Chondrocyte (in vitro differentiated cells): ENCODE measurements at regions not wholly inside any gene's neighbourhood (a gene's known extent, or its start where the extent isn't known, plus 50 kb on each side); places are given as distances from the start of the nearest gene placed in this dataset.

ENCODE experiments used
- DNase-seq: peaks from one replicate; pipeline ENCODE4 v3.0.0; 2021; ENCODE audit warnings: mixed read lengths, low spot score
- H3K27ac Mint-ChIP-seq: one replicate; pipeline ENCODE4 v1.8.0; 2021; ENCODE audit warnings: mild to moderate bottlenecking, moderate library complexity, mixed read lengths; ENCODE audit not compliant: unreplicated experiment
- H3K27me3 Mint-ChIP-seq: 2 replicates; pipeline ENCODE4 v1.8.0; 2021; ENCODE audit warnings: low read depth, mixed read lengths
- H3K36me3 Mint-ChIP-seq: 2 replicates; pipeline ENCODE4 v1.8.0; 2021; ENCODE audit warnings: low read depth, mixed read lengths
- H3K4me1 Mint-ChIP-seq: 2 replicates; pipeline ENCODE4 v1.8.0; 2021; ENCODE audit warnings: low read depth, mild to moderate bottlenecking, mixed read lengths
- H3K4me3 Mint-ChIP-seq: one replicate; pipeline ENCODE4 v1.8.0; 2021; ENCODE audit warnings: mild to moderate bottlenecking, moderate library complexity, mixed read lengths; ENCODE audit not compliant: unreplicated experiment
- H3K9me3 Mint-ChIP-seq: 2 replicates; pipeline ENCODE4 v1.8.0; 2021; ENCODE audit warnings: low read depth, mixed read lengths
- TF ChIP-seq, protein P1 (sequence below): fragments of 200-600 bp; sonication (generic); IDR thresholded peaks from 2 replicates; pipeline ENCODE4 v1.5.0; 2021; ENCODE audit warnings: antibody characterized with exemption, mild to moderate bottlenecking, moderate library complexity

DNA sequence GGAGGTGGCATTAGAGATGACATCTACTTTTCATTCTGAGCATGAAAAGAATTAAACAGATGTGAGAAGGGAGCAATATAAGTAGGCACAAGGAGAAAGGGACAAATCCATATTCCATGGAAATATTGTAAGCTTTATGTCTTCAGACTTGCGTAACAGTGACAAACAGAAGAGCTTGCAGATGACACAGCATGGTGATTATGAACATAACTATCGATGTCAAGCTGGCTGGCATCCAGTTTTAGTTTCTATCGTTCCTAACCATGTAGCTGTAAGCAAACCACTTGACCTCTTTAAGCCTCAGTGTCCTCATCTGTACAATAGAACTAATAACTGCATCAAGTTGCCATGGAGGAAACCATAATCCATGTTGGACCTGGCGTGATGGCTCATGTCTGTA lies 246.7 kb upstream of the ADRA1B start:
- peaks cover 39% of the 10 kb centered on the region for H3K27me3 Mint-ChIP-seq
- H3K36me3 Mint-ChIP-seq = peaks cover 2% of the 10 kb centered on the region
- H3K4me1 Mint-ChIP-seq = no peaks in the 10 kb centered on the region
- no peak overlapping the region for H3K4me3 Mint-ChIP-seq
- no peak for DNase-seq
- TF ChIP-seq, protein P1, sequence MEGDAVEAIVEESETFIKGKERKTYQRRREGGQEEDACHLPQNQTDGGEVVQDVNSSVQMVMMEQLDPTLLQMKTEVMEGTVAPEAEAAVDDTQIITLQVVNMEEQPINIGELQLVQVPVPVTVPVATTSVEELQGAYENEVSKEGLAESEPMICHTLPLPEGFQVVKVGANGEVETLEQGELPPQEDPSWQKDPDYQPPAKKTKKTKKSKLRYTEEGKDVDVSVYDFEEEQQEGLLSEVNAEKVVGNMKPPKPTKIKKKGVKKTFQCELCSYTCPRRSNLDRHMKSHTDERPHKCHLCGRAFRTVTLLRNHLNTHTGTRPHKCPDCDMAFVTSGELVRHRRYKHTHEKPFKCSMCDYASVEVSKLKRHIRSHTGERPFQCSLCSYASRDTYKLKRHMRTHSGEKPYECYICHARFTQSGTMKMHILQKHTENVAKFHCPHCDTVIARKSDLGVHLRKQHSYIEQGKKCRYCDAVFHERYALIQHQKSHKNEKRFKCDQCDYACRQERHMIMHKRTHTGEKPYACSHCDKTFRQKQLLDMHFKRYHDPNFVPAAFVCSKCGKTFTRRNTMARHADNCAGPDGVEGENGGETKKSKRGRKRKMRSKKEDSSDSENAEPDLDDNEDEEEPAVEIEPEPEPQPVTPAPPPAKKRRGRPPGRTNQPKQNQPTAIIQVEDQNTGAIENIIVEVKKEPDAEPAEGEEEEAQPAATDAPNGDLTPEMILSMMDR = no peak
- H3K27ac Mint-ChIP-seq = no peak overlapping the region
- H3K9me3 Mint-ChIP-seq = peaks cover 8% of the 10 kb centered on the region

DNA sequence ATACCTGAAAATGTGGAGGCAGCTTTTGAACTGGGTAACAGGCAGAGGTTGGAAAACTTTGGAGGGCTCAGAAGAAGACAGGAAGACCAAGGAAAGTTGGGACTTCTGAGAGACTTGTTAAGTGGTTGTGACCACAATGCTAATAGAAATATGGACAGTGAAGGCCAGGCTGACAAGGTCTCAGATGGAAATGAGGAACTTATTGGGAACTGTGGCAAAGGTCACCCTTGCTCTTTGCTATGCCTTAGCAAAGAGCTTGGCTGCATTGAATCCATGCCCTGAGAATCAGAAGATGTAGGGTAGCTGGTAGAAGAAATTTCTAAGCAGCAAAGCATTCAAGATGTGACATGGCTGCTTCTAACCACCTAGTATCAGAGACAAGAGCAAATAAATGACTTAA lies 244.4 kb upstream of the ADRA1B start:
- H3K9me3 Mint-ChIP-seq = peaks cover 8% of the 10 kb centered on the region
- peaks cover 30% of the 10 kb centered on the region for H3K27me3 Mint-ChIP-seq
- TF ChIP-seq, protein P1 = no peak
- no peak overlapping the region for H3K4me3 Mint-ChIP-seq
- H3K27ac Mint-ChIP-seq = no peak overlapping the region
- DNase-seq = no peak
- H3K36me3 Mint-ChIP-seq = peaks cover 2% of the 10 kb centered on the region
- no peaks in the 10 kb centered on the region for H3K4me1 Mint-ChIP-seq

DNA sequence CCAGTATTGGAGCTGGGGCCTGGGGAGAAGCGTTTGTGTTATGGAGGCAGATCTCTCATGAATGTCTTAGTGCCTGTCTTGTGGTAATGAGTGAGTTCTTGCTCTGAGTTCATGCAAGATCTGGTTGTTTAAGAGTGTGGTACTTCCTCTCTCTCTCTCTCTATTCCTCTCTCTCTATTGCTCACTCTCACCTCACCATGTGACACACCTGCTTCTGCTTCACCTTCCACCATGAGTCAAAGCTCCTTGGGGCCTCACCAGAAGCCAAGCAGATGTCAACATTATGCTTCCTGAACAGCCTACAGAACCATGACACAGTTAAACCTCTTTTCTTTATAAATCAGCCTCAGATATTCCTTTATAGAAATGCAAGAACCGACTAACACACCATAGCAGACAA lies 242.7 kb upstream of the ADRA1B start:
- TF ChIP-seq, protein P1 = no peak
- H3K4me3 Mint-ChIP-seq = no peak overlapping the region
- no peak for DNase-seq
- H3K36me3 Mint-ChIP-seq = peaks cover 2% of the 10 kb centered on the region
- peaks cover 8% of the 10 kb centered on the region for H3K9me3 Mint-ChIP-seq
- peaks cover 27% of the 10 kb centered on the region for H3K27me3 Mint-ChIP-seq
- no peak overlapping the region for H3K27ac Mint-ChIP-seq
- no peaks in the 10 kb centered on the region for H3K4me1 Mint-ChIP-seq

DNA sequence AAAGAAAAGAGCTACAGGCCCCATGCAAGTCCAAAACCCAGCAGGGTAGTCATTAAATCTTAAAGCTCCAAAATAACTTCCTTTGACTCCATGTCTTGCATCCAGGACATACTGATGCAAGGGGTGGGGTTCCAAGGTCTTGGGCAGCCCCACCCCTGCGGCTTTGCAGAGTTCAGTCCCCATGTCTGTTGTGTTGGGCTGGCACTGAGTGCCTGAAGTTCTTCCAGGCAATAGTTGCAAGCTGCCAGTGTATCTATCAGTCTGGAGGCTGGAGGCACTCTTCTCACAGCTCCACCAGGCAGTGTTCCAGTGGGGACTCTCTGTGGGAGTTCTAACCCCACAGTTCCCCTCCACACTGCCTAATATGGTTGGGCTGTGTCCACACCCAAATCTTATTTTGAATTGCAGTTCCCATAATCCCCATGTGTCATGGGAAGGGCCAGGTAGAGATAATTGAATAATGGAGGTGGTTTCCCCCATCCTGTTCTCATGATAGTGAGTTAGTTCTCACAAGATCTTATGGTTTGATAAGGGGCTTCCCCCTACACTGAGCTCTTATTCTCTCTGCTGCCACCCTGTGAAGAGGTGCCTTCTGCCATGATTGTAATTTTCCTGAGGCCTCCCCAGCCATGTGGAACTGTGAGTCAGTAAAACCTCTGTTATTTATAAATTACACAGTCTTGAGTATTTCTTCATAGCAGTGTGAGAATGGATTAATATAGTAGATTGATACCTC lies 237.5 kb upstream of the ADRA1B start:
- Mint-ChIP-seq H3K27me3 (peaks cover under 1% of the 10 kb centered on the region), H3K4me1 (no peaks in the 10 kb centered on the region), H3K36me3 (peaks cover 2% of the 10 kb centered on the region), H3K27ac (no peak overlapping the region), H3K9me3 (peaks cover 25% of the 10 kb centered on the region), H3K4me3 (no peak overlapping the region)
- no peak for DNase-seq
- TF ChIP-seq, protein P1 = no peak

DNA sequence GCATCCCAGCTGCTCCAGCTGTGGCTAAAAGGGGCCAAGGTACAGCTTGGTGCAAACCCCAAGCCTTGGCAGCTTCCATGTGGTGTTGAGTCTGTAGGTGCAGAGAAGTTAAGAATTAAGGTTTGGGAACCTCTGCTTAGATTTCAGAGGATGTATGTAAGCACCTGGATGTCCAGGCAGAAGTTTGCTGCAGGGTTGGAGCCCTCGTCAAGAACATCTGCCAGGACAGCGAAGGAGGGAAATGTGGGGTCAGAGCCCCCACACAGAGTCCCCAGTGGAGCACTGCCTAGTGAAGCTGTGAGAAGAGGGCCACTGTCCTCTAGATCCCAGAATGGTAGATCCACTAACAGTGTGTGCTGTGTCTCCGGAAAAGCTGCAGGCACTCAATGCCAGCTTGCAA lies 236.2 kb upstream of the ADRA1B start:
- TF ChIP-seq, protein P1 = no peak
- DNase-seq = no peak
- Mint-ChIP-seq H3K9me3 (peaks cover 25% of the 10 kb centered on the region), H3K27ac (no peak overlapping the region), H3K27me3 (no peaks in the 10 kb centered on the region), H3K36me3 (peaks cover 2% of the 10 kb centered on the region), H3K4me1 (no peaks in the 10 kb centered on the region), H3K4me3 (no peak overlapping the region)
